NCI-H187 (cell line): ENCODE measurements at regions not wholly inside any gene's neighbourhood (a gene's known extent, or its start where the extent isn't known, plus 50 kb on each side); places are given as distances from the start of the nearest gene placed in this dataset.
"Not testable (repeated sequence)": the region's sequence is repeated elsewhere in the genome, so short reads cannot be mapped to it uniquely, and the experiment has no call there.

Experiments
- DNase-seq, 2 experiments: peaks; one replicate each; lab custom pipeline; 2025; lab: John Stamatoyannopoulos, UW

DNA sequence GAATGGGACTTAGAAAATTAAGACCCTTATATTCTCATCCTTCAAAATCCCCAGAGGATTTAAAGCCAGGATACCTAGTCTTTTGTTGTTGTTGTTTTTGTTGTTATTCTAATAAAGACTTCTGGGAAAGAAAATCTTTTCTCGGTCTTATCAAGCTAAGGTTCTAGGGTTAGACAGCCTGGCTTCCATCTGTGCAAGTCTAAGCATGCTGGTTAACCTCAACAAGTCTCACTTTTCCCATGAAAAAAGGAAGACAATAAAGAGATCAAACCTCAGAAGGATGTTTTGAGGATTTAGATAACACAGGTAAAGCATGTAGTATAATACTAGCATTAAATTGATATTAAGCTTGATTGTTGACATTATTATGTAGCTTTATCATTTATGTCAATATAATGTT is 486.4 kb upstream of the SOX9 start:
- no peak for DNase-seq

DNA sequence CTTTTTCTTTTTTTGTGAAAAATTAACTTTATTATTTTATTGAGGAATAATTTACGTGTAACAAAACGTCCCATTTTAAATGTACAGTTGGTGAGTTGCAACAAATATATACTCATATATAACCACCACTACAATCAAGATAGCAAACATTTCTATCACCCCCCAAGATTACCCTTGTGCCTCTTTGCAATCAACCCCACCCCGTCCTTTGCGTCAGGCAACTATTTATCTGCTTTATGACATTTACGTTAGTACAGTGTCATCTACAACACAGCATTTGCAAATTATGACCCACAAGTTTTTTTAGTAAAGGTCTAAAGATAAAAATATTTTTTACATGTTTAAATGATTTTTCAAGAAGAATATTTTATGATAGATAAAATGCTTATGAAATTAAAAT is 485.6 kb upstream of the SOX9 start:
- DNase-seq = no peak

GRCh38 chr17:71636644-71637043 is 484.2 kb upstream of the SOX9 start:
- DNase-seq = no peak

DNA sequence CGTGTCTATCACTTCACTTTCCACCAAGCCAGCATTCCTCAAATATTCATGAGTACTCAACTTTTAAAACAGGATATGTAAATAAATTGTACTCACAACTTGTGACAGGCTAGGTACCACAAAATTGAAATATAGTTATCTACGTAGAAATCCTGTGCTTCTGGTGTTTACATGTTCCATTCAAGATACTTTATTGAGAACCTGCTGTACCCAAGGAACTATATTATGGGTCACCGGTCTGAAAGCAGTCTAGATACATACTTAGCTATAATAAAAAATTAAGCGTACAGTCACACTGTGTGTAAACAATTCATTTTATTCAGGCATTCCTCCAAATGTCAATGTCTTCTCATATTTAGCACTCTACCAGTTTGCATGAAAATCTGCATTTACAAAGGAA is 482.2 kb upstream of the SOX9 start:
- DNase-seq = no peak

GRCh38 chr17:71639865-71640264 is 481.0 kb upstream of the SOX9 start:
- no peak for DNase-seq

- DNase-seq = not testable (repeated sequence)
Observed at GRCh38 chr17:71646890-71647289, 473.9 kb upstream of the SOX9 start.

DNA sequence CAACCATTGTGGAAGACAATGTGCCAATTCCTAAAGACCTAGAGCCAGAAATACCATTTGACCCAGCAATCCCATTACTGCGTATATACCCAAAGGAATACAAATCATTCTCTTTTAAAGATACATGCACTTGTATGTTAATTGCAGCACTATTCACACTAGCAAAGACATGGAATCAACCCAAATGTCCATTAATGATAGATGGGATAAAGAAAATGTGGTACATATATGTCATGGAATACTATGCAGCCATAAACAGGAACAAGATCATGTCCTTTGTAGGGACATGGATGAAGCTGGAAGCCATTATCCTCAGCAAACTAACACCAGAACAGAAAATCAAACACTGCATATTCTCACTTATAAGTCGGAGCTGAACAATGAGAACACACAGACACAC is 472.5 kb upstream of the SOX9 start:
- not testable (repeated sequence) for DNase-seq

- DNase-seq = no peak
Observed at GRCh38 chr17:71649941-71650350, 470.9 kb upstream of the SOX9 start.

DNA sequence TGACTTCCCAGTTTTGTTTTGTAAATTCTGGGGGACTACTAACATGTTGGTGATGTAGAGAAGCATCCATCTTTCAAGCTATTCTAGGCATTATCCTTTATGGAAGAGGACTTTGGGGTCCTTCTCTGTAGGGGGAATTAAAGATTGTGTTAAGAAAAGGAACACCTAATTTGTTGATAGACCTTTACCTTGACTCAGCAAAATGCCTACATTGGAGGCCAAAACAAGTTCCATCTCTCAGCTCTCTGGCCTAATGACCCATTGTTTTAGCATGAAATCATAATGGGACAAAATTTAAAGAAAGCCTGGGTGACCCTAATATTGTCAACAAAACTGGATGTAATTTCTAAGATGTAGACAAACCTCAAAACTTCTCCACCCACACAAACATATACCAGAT is 465.3 kb upstream of the SOX9 start:
- no peak for DNase-seq

- no peak for DNase-seq
Observed at GRCh38 chr17:71656964-71657858, 463.6 kb upstream of the SOX9 start.

GRCh38 chr17:71658996-71659395 is 461.8 kb upstream of the SOX9 start:
- no peak for DNase-seq

- DNase-seq = no peak
Observed at GRCh38 chr17:71664861-71665260, 456.0 kb upstream of the SOX9 start.

GRCh38 chr17:71666047-71666446 is 454.8 kb upstream of the SOX9 start:
- no peak for DNase-seq

DNA sequence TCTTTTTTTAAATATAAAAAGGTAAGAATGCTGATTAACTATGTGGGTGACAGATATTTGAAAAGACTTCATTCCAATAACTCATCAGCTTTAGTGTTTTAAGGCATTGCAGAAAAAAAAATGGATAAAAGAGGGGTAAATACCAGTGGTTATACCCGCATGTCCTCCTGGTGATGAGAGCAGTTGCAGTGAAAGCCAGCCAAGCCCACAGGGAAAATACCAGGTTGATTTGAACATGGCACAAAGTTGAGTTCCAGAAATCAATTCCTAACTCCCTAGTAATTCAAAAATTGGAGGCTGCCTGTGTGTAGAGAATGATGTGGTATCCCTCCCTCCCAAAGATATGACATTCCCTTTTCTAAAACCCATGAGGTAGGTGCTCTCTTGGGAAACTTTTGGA is 453.2 kb upstream of the SOX9 start:
- no peak for DNase-seq

DNA sequence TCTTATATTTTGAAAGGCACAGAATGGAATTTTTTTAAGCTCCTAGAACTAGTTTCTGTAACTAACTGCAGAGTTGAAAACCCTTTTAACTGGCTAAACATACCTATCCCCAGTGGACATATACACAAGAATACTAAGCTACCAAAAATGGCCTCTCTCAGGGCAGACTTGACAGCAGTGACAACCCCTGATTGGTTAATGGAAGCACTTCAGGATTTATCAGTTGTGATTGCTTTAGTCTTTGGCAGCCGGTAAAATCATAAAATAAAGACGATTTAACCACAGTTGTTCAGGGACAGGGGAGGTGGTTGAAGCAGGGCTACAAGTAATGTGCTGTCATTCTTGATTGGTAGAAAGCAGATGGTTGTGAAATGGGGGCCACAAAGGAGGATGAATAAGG is 452.0 kb upstream of the SOX9 start:
- DNase-seq = no peak

DNA sequence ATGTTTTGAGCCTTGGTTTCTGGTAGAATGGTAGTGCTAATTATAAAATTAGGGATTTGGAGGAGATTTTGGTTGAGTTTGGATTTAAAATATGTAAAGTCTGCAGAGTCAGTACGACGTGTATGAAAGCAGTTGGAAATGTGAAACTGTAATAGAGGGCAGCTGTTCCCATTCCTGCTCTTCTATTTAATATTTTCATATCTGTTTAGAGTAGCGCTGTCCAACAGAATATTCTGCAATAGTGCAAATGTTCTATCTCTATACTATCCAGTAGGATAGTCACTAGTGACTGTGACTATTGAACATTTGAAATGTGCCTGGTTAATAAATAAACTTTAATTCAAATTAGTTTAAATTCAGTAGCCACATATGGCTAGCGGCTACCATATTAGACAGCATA is 443.4 kb upstream of the SOX9 start:
- no peak for DNase-seq

DNA sequence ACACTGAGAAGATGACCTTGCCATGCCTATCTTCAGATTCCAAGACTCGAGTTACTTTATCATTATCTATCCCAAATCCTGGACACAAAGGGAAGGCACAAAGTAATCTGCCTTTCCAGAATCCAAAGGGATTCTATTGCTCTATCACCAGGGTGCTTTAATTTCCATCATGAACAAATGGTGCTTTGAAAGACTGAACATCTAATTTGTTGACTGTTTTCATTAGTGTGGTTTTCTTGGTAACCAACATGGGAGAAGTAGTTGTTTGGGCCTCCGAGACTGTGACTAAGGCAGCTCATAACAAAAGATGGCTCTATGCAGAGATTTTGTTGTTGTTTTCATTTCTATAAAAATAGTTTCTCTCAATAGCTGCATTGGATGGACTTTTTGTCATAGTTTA is 441.0 kb upstream of the SOX9 start:
- DNase-seq = no peak

DNA sequence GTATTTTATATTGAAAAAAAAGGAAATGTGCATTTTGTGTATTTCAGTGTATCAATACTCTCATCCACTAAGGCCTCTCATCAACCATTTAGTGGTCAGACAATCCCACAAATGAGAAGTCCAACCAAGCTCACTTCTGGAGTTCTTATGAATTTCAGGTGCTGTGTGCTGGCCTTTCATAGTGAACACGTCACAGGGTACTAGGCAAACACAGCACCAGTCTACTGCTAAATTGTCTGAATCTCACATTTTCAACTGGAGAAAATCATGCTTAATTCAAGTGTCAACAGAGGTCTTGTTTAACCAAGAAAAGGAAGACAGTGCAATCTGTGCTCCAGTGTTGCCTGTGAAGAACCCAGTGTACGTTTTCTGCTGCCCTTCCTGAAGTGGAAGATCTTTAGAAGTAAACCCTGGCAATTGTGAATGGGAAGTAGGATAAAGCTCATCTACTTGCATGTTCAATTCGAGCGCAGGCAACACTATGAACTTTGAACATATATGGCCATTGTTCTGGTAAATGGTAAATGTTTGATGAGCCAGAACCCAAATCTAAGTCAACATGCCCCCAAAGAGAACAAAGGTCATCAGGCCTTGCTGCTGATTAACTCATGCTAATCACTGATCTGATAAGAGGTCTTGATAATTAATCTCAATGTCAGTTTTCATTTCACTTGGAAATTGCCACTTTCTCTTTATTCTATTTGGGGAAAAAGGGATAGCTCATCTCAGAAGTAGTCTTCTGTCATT is 439.2 kb upstream of the SOX9 start:
- DNase-seq = no peak

DNA sequence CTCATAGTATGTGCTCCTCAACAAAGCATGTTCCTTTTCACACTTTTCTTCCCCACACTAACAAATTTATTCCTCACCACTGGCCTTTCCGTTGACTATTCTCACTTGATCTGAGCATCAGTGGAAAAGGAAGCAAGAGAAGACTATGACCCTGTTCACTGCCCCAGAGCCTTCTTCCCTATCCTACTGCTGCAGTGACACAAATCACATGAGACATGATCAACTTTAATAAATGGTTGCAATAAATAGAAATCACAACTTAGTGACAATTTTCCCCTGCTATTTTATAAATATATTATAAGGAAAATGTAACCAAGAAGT is 438.7 kb upstream of the SOX9 start:
- DNase-seq = no peak

- no peak for DNase-seq
Observed at GRCh38 chr17:71689782-71690181, 431.0 kb upstream of the SOX9 start.

- no peak for DNase-seq
Observed at GRCh38 chr17:71699907-71700306, 420.9 kb upstream of the SOX9 start.

DNA sequence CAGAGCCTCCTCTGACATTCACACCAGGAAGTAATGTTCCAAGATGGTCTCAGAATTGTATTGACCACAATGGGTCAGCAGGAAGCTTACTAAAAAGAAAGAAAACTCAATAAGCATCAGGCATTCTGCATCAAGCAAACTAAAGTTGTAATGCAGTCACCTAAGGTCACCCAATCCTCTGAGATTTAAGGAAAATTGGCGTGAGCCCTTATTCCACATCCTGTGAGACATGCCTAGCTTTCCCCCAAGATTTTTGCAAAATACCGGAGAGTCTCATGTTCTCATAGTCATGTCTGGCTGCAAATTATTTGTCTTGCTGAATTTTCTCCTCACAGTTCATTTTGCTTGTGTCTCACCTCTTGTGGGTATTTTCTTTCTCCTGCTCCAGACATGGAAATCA is 417.1 kb upstream of the SOX9 start:
- no peak for DNase-seq

DNA sequence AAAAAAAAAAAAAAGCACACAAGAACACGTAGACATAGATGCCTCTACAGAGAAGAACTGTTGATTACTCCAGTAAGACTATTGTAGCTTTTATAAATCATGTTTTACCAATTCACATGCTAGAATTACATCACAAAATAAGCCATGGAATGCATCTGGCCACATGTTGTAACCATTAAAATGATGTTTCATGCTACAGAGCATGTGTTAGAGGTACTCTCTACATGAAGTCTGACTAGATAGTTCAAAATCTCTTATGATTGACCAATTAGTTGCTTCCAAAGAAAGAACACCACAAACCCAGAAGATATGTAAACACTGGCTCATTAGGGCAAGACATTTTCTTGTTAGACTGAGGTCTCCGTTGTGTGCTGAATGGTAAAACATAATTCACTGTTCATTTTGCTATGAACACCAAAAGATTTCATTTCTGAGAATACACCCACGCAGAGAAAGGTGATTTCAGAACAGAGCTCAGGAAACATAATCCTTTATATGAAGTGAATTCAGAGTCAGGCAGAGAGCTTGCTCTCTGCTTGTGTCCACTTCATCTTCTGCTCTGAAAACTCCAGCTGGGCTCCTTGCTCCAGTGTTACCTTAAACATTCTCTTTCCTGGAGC is 411.4 kb upstream of the SOX9 start:
- no peak for DNase-seq
